PFSK-1 (cell line): ENCODE measurements at regions not wholly inside any gene's neighbourhood (a gene's known extent, or its start where the extent isn't known, plus 50 kb on each side); places are given as distances from the start of the nearest gene placed in this dataset.

Source experiments
- FOXP2 ChIP-seq: optimal IDR thresholded peaks from 2 replicates; pipeline ENCODE3; 2011; ENCODE audit warnings: borderline replicate concordance, control low read depth, inconsistent platforms; ENCODE audit not compliant: insufficient read depth; ENCODE audit errors: extremely low read length, extremely low read depth
- POLR2AphosphoS5 ChIP-seq: IDR thresholded peaks from 2 replicates; pipeline ENCODE4 v1.6.1; 2012; ENCODE audit warnings: low read depth, mild to moderate bottlenecking, control low read depth, low read length, moderate library complexity
- SIN3A ChIP-seq: IDR thresholded peaks from 2 replicates; pipeline ENCODE4 v1.6.1; 2012; ENCODE audit warnings: mild to moderate bottlenecking, low read length, moderate library complexity, borderline replicate concordance; ENCODE audit not compliant: insufficient read depth
- TAF1 ChIP-seq: IDR thresholded peaks from 2 replicates; pipeline ENCODE4 v1.6.1; 2012; ENCODE audit warnings: low read length, control low read depth, borderline replicate concordance; ENCODE audit not compliant: insufficient read depth
- TF ChIP-seq, protein P1 (sequence below), 2 experiments: IDR thresholded peaks; 2 replicates each; pipeline versions ENCODE4 v1.6.1 to v1.8.0; 2011 to 2012; ENCODE audit warnings: low read depth in 2 of 2, low read length in 2 of 2, control low read depth in 1 of 2, inconsistent platforms in 1 of 2, mild to moderate bottlenecking in 1 of 2, moderate library complexity in 1 of 2; ENCODE audit not compliant: insufficient read depth in 1 of 2

- TF ChIP-seq SIN3A = no peak
- no peak for TF ChIP-seq POLR2AphosphoS5
- TF ChIP-seq FOXP2 = no peak
- TF ChIP-seq, protein P1, sequence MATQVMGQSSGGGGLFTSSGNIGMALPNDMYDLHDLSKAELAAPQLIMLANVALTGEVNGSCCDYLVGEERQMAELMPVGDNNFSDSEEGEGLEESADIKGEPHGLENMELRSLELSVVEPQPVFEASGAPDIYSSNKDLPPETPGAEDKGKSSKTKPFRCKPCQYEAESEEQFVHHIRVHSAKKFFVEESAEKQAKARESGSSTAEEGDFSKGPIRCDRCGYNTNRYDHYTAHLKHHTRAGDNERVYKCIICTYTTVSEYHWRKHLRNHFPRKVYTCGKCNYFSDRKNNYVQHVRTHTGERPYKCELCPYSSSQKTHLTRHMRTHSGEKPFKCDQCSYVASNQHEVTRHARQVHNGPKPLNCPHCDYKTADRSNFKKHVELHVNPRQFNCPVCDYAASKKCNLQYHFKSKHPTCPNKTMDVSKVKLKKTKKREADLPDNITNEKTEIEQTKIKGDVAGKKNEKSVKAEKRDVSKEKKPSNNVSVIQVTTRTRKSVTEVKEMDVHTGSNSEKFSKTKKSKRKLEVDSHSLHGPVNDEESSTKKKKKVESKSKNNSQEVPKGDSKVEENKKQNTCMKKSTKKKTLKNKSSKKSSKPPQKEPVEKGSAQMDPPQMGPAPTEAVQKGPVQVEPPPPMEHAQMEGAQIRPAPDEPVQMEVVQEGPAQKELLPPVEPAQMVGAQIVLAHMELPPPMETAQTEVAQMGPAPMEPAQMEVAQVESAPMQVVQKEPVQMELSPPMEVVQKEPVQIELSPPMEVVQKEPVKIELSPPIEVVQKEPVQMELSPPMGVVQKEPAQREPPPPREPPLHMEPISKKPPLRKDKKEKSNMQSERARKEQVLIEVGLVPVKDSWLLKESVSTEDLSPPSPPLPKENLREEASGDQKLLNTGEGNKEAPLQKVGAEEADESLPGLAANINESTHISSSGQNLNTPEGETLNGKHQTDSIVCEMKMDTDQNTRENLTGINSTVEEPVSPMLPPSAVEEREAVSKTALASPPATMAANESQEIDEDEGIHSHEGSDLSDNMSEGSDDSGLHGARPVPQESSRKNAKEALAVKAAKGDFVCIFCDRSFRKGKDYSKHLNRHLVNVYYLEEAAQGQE (IDR thresholded peaks at IDR 0.05; ENCODE audit: insufficient read depth in 1 of 2, low read depth in 2 of 2, low read length in 2 of 2) = no peak
- TF ChIP-seq TAF1 = no peak
Measured at GRCh38 chr4:36779601-36780000, 464.9 kb upstream of the NWD2 start.
